ENCODE measurements at regions not wholly inside any gene's neighbourhood (a gene's known extent, or its start where the extent isn't known, plus 50 kb on each side); places are given as distances from the start of the nearest gene placed in this dataset.

- H3K4me3 Mint-ChIP-seq (ENCODE audit: low read depth, unreplicated experiment) = no peak overlapping the region
- no peak for DNase-seq
- no peaks in the 10 kb centered on the region for H3K36me3 Mint-ChIP-seq (ENCODE audit: insufficient read depth, unreplicated experiment)
- H3K9me3 Mint-ChIP-seq (ENCODE audit: low read depth, unreplicated experiment) = peaks cover 5% of the 10 kb centered on the region
- CTCF ChIA-PET = no interaction called here
- no peaks in the 10 kb centered on the region for H3K4me1 Mint-ChIP-seq (ENCODE audit: low read depth, unreplicated experiment)
- BruUV-seq (replicated peaks) = no TSS peak
- TF ChIP-seq CTCF (IDR thresholded peaks at IDR 0.05; ENCODE audit: unreplicated experiment) = no peak
- intact Hi-C loops (cut with micrococcal nuclease; ENCODE audit: unreplicated experiment) = no loop called here
- H3K27me3 Mint-ChIP-seq (ENCODE audit: unreplicated experiment) = peaks cover 52% of the 10 kb centered on the region
- H3K27ac Mint-ChIP-seq (ENCODE audit: unreplicated experiment) = no peak overlapping the region
These were observed 62.4 kb upstream of the RAI2 start for GRCh38 chrX:17923546-17923945.

GRCh38 chrX:17922303-17922702 is 61.2 kb upstream of the RAI2 start:
- Mint-ChIP-seq H3K9me3 (ENCODE audit: low read depth, unreplicated experiment) (peaks cover 5% of the 10 kb centered on the region), H3K27me3 (ENCODE audit: unreplicated experiment) (peaks cover 56% of the 10 kb centered on the region), H3K27ac (ENCODE audit: unreplicated experiment) (no peak overlapping the region), H3K36me3 (ENCODE audit: insufficient read depth, unreplicated experiment) (no peaks in the 10 kb centered on the region), H3K4me1 (ENCODE audit: low read depth, unreplicated experiment) (no peaks in the 10 kb centered on the region), H3K4me3 (ENCODE audit: low read depth, unreplicated experiment) (no peak overlapping the region)
- CTCF ChIA-PET = no interaction called here
- intact Hi-C loops (cut with micrococcal nuclease; ENCODE audit: unreplicated experiment) = no loop called here
- no peak for TF ChIP-seq CTCF (IDR thresholded peaks at IDR 0.05; ENCODE audit: unreplicated experiment)
- no TSS peak for BruUV-seq (replicated peaks)
- peak; percentile 10 for DNase-seq

- intact Hi-C loops (cut with micrococcal nuclease; ENCODE audit: unreplicated experiment) = no loop called here
- no TSS peak for BruUV-seq (replicated peaks)
- Mint-ChIP-seq H3K27ac (ENCODE audit: unreplicated experiment) (no peak overlapping the region), H3K4me1 (ENCODE audit: low read depth, unreplicated experiment) (no peaks in the 10 kb centered on the region), H3K4me3 (ENCODE audit: low read depth, unreplicated experiment) (no peak overlapping the region), H3K36me3 (ENCODE audit: insufficient read depth, unreplicated experiment) (no peaks in the 10 kb centered on the region), H3K9me3 (ENCODE audit: low read depth, unreplicated experiment) (no peaks in the 10 kb centered on the region), H3K27me3 (ENCODE audit: unreplicated experiment) (peaks cover 48% of the 10 kb centered on the region)
- no peak for DNase-seq
- CTCF ChIA-PET = interaction anchor here (0.5 kb wide), 1 partner anchor 1436 kb away, joined by 3 read pairs; no protein-coding TSS in a partner anchor
- no peak for TF ChIP-seq CTCF (IDR thresholded peaks at IDR 0.05; ENCODE audit: unreplicated experiment)
These were observed 58.9 kb upstream of the RAI2 start for GRCh38 chrX:17919896-17920446.

GRCh38 chrX:17917945-17918577 is 57.0 kb upstream of the RAI2 start:
- no peak for TF ChIP-seq CTCF (IDR thresholded peaks at IDR 0.05; ENCODE audit: unreplicated experiment)
- Mint-ChIP-seq H3K27me3 (ENCODE audit: unreplicated experiment) (peaks cover 42% of the 10 kb centered on the region), H3K4me1 (ENCODE audit: low read depth, unreplicated experiment) (no peaks in the 10 kb centered on the region), H3K27ac (ENCODE audit: unreplicated experiment) (no peak overlapping the region), H3K9me3 (ENCODE audit: low read depth, unreplicated experiment) (no peaks in the 10 kb centered on the region), H3K36me3 (ENCODE audit: insufficient read depth, unreplicated experiment) (no peaks in the 10 kb centered on the region), H3K4me3 (ENCODE audit: low read depth, unreplicated experiment) (no peak overlapping the region)
- CTCF ChIA-PET = no interaction called here
- BruUV-seq (replicated peaks) = no TSS peak
- DNase-seq = no peak
- intact Hi-C loops (cut with micrococcal nuclease; ENCODE audit: unreplicated experiment) = no loop called here

Data from Calu3 (cell line).